MM.1S (cell line): ENCODE measurements at regions not wholly inside any gene's neighbourhood (a gene's known extent, or its start where the extent isn't known, plus 50 kb on each side); places are given as distances from the start of the nearest gene placed in this dataset.

Experiments used
- EZH2 ChIP-seq: fragments of 300-600 bp; sonication (generic); optimal IDR thresholded peaks from 2 replicates; pipeline ENCODE3; 2017; ENCODE audit warnings: low read depth, mild to moderate bottlenecking, antibody characterized with exemption, low read length, mixed read lengths
- EZH2phosphoT487 ChIP-seq: fragments of 300-600 bp; sonication (generic); IDR thresholded peaks from 2 replicates; pipeline ENCODE4 v1.6.1; 2018; ENCODE audit warnings: antibody characterized with exemption, low read length
- TF ChIP-seq, protein P1 (sequence below): fragments of 300-600 bp; sonication (generic); IDR thresholded peaks from 2 replicates; pipeline ENCODE4 v1.5.1; 2016; ENCODE audit warnings: antibody characterized with exemption, low read length, mixed read lengths

DNA sequence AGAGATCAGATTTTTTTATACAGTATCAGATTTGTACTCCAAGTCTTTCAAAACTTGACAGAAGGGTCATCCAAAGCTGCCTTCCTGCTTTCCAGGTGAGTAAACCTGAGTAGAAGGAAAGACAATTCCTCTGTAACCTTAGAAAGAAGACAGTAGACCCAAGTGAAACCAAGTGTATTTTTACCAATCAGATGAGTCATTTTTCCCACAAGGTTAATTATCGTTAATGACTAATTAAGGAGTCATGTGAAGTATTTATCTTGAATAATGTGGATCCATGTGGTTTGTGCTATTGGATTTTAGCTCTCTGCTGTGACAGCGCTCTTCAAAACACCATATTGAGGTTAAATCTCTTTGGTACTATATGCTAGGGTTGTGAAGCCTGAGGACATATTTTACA is 74.0 kb upstream of the PELI2 start:
- TF ChIP-seq, protein P1, sequence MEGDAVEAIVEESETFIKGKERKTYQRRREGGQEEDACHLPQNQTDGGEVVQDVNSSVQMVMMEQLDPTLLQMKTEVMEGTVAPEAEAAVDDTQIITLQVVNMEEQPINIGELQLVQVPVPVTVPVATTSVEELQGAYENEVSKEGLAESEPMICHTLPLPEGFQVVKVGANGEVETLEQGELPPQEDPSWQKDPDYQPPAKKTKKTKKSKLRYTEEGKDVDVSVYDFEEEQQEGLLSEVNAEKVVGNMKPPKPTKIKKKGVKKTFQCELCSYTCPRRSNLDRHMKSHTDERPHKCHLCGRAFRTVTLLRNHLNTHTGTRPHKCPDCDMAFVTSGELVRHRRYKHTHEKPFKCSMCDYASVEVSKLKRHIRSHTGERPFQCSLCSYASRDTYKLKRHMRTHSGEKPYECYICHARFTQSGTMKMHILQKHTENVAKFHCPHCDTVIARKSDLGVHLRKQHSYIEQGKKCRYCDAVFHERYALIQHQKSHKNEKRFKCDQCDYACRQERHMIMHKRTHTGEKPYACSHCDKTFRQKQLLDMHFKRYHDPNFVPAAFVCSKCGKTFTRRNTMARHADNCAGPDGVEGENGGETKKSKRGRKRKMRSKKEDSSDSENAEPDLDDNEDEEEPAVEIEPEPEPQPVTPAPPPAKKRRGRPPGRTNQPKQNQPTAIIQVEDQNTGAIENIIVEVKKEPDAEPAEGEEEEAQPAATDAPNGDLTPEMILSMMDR = no peak
- no peak for TF ChIP-seq EZH2
- no peak for TF ChIP-seq EZH2phosphoT487
